HG03039 (cell line): ENCODE measurements at regions not wholly inside any gene's neighbourhood (a gene's known extent, or its start where the extent isn't known, plus 50 kb on each side); places are given as distances from the start of the nearest gene placed in this dataset.

Experiments used
- ATAC-seq: cut with Tn5 transposase; IDR thresholded peaks from one replicate; pipeline ENCODE4 v1.9.1; 2021; ENCODE audit warnings: mild to moderate bottlenecking, moderate library complexity; ENCODE audit not compliant: unreplicated experiment

GRCh38 chr3:31135546-31135945 is 241.1 kb upstream of the GADL1 start:
- no peak for ATAC-seq

GRCh38 chr3:31137718-31138465 is 243.4 kb upstream of the GADL1 start:
- no peak for ATAC-seq

GRCh38 chr3:31140470-31140869 is 246.0 kb upstream of the GADL1 start:
- ATAC-seq, result no peak

GRCh38 chr3:31142139-31142538 is 247.7 kb upstream of the GADL1 start:
- ATAC-seq, result no peak

- ATAC-seq, result no peak
These were observed 248.1 kb upstream of the GADL1 start for GRCh38 chr3:31142543-31142942.

GRCh38 chr3:31145062-31145461 is 250.6 kb upstream of the GADL1 start:
- no peak for ATAC-seq

GRCh38 chr3:31147550-31147949 is 253.1 kb upstream of the GADL1 start:
- ATAC-seq, result no peak

- ATAC-seq, result no peak
These were observed 262.7 kb upstream of the GADL1 start for GRCh38 chr3:31157047-31157694.

- ATAC-seq, result no peak
These were observed 263.6 kb upstream of the GADL1 start for GRCh38 chr3:31157893-31158620.

- ATAC-seq, result no peak
These were observed 265.0 kb upstream of the GADL1 start for GRCh38 chr3:31159331-31160039.

GRCh38 chr3:31161889-31162288 is 267.4 kb upstream of the GADL1 start:
- no peak for ATAC-seq

- ATAC-seq, result no peak
These were observed 269.9 kb upstream of the GADL1 start for GRCh38 chr3:31164381-31164780.

- ATAC-seq, result no peak
These were observed 271.0 kb upstream of the GADL1 start for GRCh38 chr3:31165399-31165860.

GRCh38 chr3:31166249-31166885 is 271.9 kb upstream of the GADL1 start:
- no peak for ATAC-seq

- ATAC-seq, result no peak
These were observed 273.2 kb upstream of the GADL1 start for GRCh38 chr3:31167666-31168065.

GRCh38 chr3:31170932-31171670 is 276.6 kb upstream of the GADL1 start:
- ATAC-seq, result no peak

GRCh38 chr3:31172336-31172735 is 277.9 kb upstream of the GADL1 start:
- no peak for ATAC-seq

- ATAC-seq, result no peak
These were observed 278.8 kb upstream of the GADL1 start for GRCh38 chr3:31173118-31173718.

GRCh38 chr3:31174079-31174478 is 279.6 kb upstream of the GADL1 start:
- ATAC-seq, result no peak

GRCh38 chr3:31176045-31176444 is 281.6 kb upstream of the GADL1 start:
- no peak for ATAC-seq
